Liver (tissue), 3 donors: ENCODE measurements at regions not wholly inside any gene's neighbourhood (a gene's known extent, or its start where the extent isn't known, plus 50 kb on each side); places are given as distances from the start of the nearest gene placed in this dataset.

Source experiments
- EGR1 ChIP-seq, 2 donors: IDR thresholded peaks; 2 replicates each; pipeline ENCODE4 v1.6.1; 2016 to 2018; ENCODE audit warnings: antibody characterized with exemption in 2 of 2, low read depth in 2 of 2
- HNF4G ChIP-seq: IDR thresholded peaks from 2 replicates; pipeline ENCODE4 v1.6.1; 2016; ENCODE audit warnings: antibody characterized with exemption
- JUND ChIP-seq, 2 donors: IDR thresholded peaks; 2 replicates each; pipeline ENCODE4 v1.6.1; 2016; ENCODE audit warnings: antibody characterized with exemption in 2 of 2
- RAD21 ChIP-seq, 2 donors: IDR thresholded peaks; 2 replicates each; pipeline ENCODE4 v1.6.1; 2016; ENCODE audit warnings: antibody characterized with exemption in 2 of 2, mild to moderate bottlenecking in 2 of 2
- RXRA ChIP-seq, 2 donors: IDR thresholded peaks; 2 replicates each; pipeline ENCODE4 v1.6.1; 2017 to 2018; ENCODE audit warnings: antibody characterized with exemption in 2 of 2, mild to moderate bottlenecking in 1 of 2
- SP1 ChIP-seq: IDR thresholded peaks from 2 replicates; pipeline ENCODE4 v1.6.1; 2018; ENCODE audit warnings: antibody characterized with exemption, mild to moderate bottlenecking
- TAF1 ChIP-seq: conservative IDR thresholded peaks from 2 replicates; pipeline ENCODE4 v1.6.1; 2016; ENCODE audit warnings: antibody characterized with exemption, mild to moderate bottlenecking
- TF ChIP-seq, protein P1 (sequence below): fragments of 150-350 bp; IDR thresholded peaks from 2 replicates; pipeline ENCODE4 v1.5.1; 2017; ENCODE audit warnings: improper control_type of control experiment, low read depth, low read length; ENCODE audit not compliant: missing input control
- TF ChIP-seq, protein P2 (sequence below): IDR thresholded peaks from 2 replicates; pipeline ENCODE4 v1.6.1; 2016; ENCODE audit warnings: antibody characterized with exemption
- TF ChIP-seq, protein P3 (sequence below): IDR thresholded peaks from 2 replicates; pipeline ENCODE4 v1.6.1; 2016; ENCODE audit warnings: antibody characterized with exemption
- donor health status: healthy.
- donor health status: healthy.

DNA sequence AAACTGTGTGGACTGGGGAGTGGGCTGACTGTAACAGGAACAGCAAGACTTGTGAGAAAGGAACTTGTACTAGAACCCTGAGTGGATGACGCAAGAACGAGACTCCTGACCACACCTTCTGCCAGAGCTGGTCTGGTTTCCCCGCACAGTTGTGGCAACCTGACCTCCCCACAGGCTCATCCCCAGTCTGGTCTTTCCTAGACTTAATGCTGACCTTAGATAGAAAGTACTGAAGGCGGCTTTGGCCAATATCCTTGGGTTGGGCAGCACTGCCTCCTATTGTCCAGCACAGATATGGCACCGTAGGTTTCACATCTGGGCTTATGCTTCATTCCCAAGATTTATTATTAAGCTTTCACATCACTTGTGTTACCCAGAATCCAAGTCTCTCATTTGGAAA lies 137.8 kb upstream of the FRG1 start:
- TF ChIP-seq, protein P1, sequence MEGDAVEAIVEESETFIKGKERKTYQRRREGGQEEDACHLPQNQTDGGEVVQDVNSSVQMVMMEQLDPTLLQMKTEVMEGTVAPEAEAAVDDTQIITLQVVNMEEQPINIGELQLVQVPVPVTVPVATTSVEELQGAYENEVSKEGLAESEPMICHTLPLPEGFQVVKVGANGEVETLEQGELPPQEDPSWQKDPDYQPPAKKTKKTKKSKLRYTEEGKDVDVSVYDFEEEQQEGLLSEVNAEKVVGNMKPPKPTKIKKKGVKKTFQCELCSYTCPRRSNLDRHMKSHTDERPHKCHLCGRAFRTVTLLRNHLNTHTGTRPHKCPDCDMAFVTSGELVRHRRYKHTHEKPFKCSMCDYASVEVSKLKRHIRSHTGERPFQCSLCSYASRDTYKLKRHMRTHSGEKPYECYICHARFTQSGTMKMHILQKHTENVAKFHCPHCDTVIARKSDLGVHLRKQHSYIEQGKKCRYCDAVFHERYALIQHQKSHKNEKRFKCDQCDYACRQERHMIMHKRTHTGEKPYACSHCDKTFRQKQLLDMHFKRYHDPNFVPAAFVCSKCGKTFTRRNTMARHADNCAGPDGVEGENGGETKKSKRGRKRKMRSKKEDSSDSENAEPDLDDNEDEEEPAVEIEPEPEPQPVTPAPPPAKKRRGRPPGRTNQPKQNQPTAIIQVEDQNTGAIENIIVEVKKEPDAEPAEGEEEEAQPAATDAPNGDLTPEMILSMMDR = no peak
- TF ChIP-seq, protein P2, sequence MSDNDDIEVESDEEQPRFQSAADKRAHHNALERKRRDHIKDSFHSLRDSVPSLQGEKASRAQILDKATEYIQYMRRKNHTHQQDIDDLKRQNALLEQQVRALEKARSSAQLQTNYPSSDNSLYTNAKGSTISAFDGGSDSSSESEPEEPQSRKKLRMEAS = no peak
- TF ChIP-seq SP1 = no peak
- TF ChIP-seq TAF1 = no peak
- TF ChIP-seq HNF4G = no peak
- no peak for TF ChIP-seq RAD21 (IDR thresholded peaks at IDR 0.05)
- TF ChIP-seq, protein P3, sequence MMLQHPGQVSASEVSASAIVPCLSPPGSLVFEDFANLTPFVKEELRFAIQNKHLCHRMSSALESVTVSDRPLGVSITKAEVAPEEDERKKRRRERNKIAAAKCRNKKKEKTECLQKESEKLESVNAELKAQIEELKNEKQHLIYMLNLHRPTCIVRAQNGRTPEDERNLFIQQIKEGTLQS = no peak
- no peak for TF ChIP-seq EGR1 (IDR thresholded peaks at IDR 0.05; ENCODE audit: low read depth in 2 of 2)
- TF ChIP-seq RXRA (IDR thresholded peaks at IDR 0.05) = no peak
- TF ChIP-seq JUND (IDR thresholded peaks at IDR 0.05) = no peak
